HCT116 (cell line): ENCODE measurements at regions not wholly inside any gene's neighbourhood (a gene's known extent, or its start where the extent isn't known, plus 50 kb on each side); places are given as distances from the start of the nearest gene placed in this dataset.

Experiments used
- ATAC-seq: fragments of 200-7000 bp; cut with Tn5 transposase; 2 replicates; pipeline ENCODE4 v1.9.1; 2020; ENCODE audit warnings: mild to moderate bottlenecking, moderate library complexity
- BruUV-seq: library from RNA; stranded (reverse); fragments of 400-500 nt; replicated peaks from 2 replicates; lab custom pipeline; 2021; lab: Mats Ljungman, UMichigan
- CTCF ChIA-PET: fragments of 300-600 bp; sonication (Branson Sonifier 250); formaldehyde crosslinking; loops from one replicate; lab custom pipeline; 2021; ENCODE audit warnings: antibody characterized with exemption; lab: Charles Lee
- POLR2A ChIA-PET: fragments of 300-600, 350-600 bp; sonication (Branson Sonifier 250); formaldehyde crosslinking; loops from one replicate; lab custom pipeline; 2021; ENCODE audit warnings: antibody characterized with exemption; lab: Charles Lee
- RAD21 ChIA-PET, 2 experiments: fragments of 300-600 bp; sonication (Branson Sonifier 250); formaldehyde crosslinking; loops; one replicate each; lab custom pipeline; 2023; ENCODE audit warnings: low total read pairs in 2 of 2; ENCODE audit not compliant: uncharacterized antibody in 2 of 2, unreplicated experiment in 2 of 2, low non-redundant PET in 1 of 2; lab: Charles Lee
- DNase-seq: peaks from one replicate; pipeline ENCODE4 v3.0.0-alpha.2; 2010; ENCODE audit warnings: low read depth, low spot score
- H2AFZ ChIP-seq: fragments of 200-600 bp; shearing (Covaris generic), sonication (generic); 2 replicates; pipeline ENCODE4 v1.6.1; 2017; ENCODE audit warnings: low read depth, mixed run types, mixed read lengths, antibody characterized with exemption, low read length; ENCODE audit not compliant: poor library complexity, severe bottlenecking
- H3K27ac ChIP-seq: 2 replicates; pipeline ENCODE4 v1.5.1; 2012; ENCODE audit warnings: low read depth, low read length
- H3K27me3 ChIP-seq: fragments of 200-600 bp; sonication (generic); 2 replicates; pipeline ENCODE4 v1.6.1; 2016; ENCODE audit warnings: mixed run types, low read length, mixed read lengths; ENCODE audit not compliant: insufficient read depth
- H3K36me3 ChIP-seq, 2 experiments: fragments of 200-500 bp in 1 of 2; fragments of 200-600 bp in 1 of 2; sonication (Bioruptor generic) in 1 of 2; sonication (generic) in 1 of 2; 2 replicates each; pipeline versions ENCODE4 v1.5.1 to v1.6.1; 2014 to 2016; ENCODE audit warnings: low read length in 2 of 2, inconsistent platforms in 1 of 2, mixed read lengths in 1 of 2, mixed run types in 1 of 2; ENCODE audit not compliant: insufficient read depth in 2 of 2, control insufficient read depth in 1 of 2
- H3K4me1 ChIP-seq, 2 experiments: fragments of 200-600 bp in 1 of 2; sonication (generic) in 1 of 2; 2 replicates each; pipeline versions ENCODE4 v1.5.1 to v1.6.1; 2012 to 2017; ENCODE audit warnings: low read length in 2 of 2, inconsistent platforms in 1 of 2, mild to moderate bottlenecking in 1 of 2, mixed read lengths in 1 of 2, mixed run types in 1 of 2, moderate library complexity in 1 of 2; ENCODE audit not compliant: insufficient read depth in 2 of 2, control insufficient read depth in 1 of 2
- H3K4me2 ChIP-seq: fragments of 200-600 bp; sonication (generic); 2 replicates; pipeline ENCODE4 v1.6.1; 2017; ENCODE audit warnings: mixed run types, low read length, mixed read lengths
- H3K4me3 ChIP-seq, 2 experiments: fragments of 200-600 bp in 1 of 2; sonication (generic) in 1 of 2; replicated peaks in 1 of 2; 2 replicates each; pipeline ENCODE4 v1.5.1; 2011 to 2016; ENCODE audit warnings: low read length in 2 of 2, control low read depth in 1 of 2, low read depth in 1 of 2, mild to moderate bottlenecking in 1 of 2, mixed read lengths in 1 of 2, mixed run types in 1 of 2
- H3K79me2 ChIP-seq: fragments of 200-600 bp; sonication (generic); 2 replicates; pipeline ENCODE4 v1.6.1; 2017; ENCODE audit warnings: mild to moderate bottlenecking, mixed run types, low read length, moderate library complexity, mixed read lengths; ENCODE audit not compliant: insufficient read depth
- H3K9ac ChIP-seq: fragments of 200-600 bp; sonication (generic); 2 replicates; pipeline ENCODE4 v1.6.1; 2016; ENCODE audit warnings: low read length, mixed read lengths
- H3K9me2 ChIP-seq: fragments of 200-600 bp; sonication (generic), shearing (Covaris generic); 2 replicates; pipeline ENCODE4 v1.6.1; 2017; ENCODE audit warnings: mixed run types, mild to moderate bottlenecking, moderate library complexity; ENCODE audit not compliant: insufficient read depth
- H3K9me3 ChIP-seq, 2 experiments: fragments of 200-500 bp in 1 of 2; fragments of 200-600 bp in 1 of 2; sonication (Bioruptor generic) in 1 of 2; sonication (generic) in 1 of 2; 2 replicates each; pipeline ENCODE4 v1.6.1; 2014 to 2017; ENCODE audit warnings: low read length in 2 of 2, mixed read lengths in 2 of 2, inconsistent platforms in 1 of 2, low read depth in 1 of 2, mild to moderate bottlenecking in 1 of 2, mixed run types in 1 of 2, moderate library complexity in 1 of 2; ENCODE audit not compliant: control insufficient read depth in 1 of 2, insufficient read depth in 1 of 2
- H4K20me1 ChIP-seq: fragments of 200-600 bp; sonication (generic), shearing (Covaris generic); 2 replicates; pipeline ENCODE4 v1.6.1; 2017; ENCODE audit warnings: mixed run types, mild to moderate bottlenecking, moderate library complexity; ENCODE audit not compliant: insufficient read depth
- CBX3 ChIP-seq: IDR thresholded peaks from 2 replicates; pipeline ENCODE4 v1.6.1; 2012; ENCODE audit warnings: low read depth
- CEBPB ChIP-seq: IDR thresholded peaks from 2 replicates; pipeline ENCODE4 v1.6.1; 2012; ENCODE audit warnings: low read depth
- EGR1 ChIP-seq: IDR thresholded peaks from 2 replicates; pipeline ENCODE4 v1.6.1; 2012; ENCODE audit warnings: low read depth
- ELF1 ChIP-seq: IDR thresholded peaks from 2 replicates; pipeline ENCODE4 v1.6.1; 2012; ENCODE audit warnings: low read depth, borderline replicate concordance
- EZH2phosphoT487 ChIP-seq: fragments of 200-600 bp; IDR thresholded peaks from 2 replicates; pipeline ENCODE4 v1.6.1; 2018; ENCODE audit warnings: antibody characterized with exemption, borderline replicate concordance
- FOSL1 ChIP-seq: IDR thresholded peaks from 2 replicates; pipeline ENCODE4 v1.6.1; 2012; ENCODE audit warnings: low read depth
- JUND ChIP-seq: IDR thresholded peaks from 2 replicates; pipeline ENCODE4 v1.6.1; 2012
- POLR2A ChIP-seq: IDR thresholded peaks from 2 replicates; pipeline ENCODE4 v1.7.0; 2011; ENCODE audit warnings: borderline replicate concordance; ENCODE audit not compliant: insufficient read depth, insufficient read length; ENCODE audit errors: extremely low read depth
- POLR2AphosphoS5 ChIP-seq: IDR thresholded peaks from 2 replicates; pipeline ENCODE4 v1.6.1; 2011; ENCODE audit warnings: mild to moderate bottlenecking, low read depth, low read length, moderate library complexity
- RAD21 ChIP-seq: IDR thresholded peaks from 2 replicates; pipeline ENCODE4 v1.6.1; 2012; ENCODE audit warnings: low read depth, mild to moderate bottlenecking
- REST ChIP-seq: IDR thresholded peaks from 2 replicates; pipeline ENCODE4 v1.6.1; 2012; ENCODE audit warnings: low read depth
- SIN3A ChIP-seq: IDR thresholded peaks from 2 replicates; pipeline ENCODE4 v1.6.1; 2012; ENCODE audit warnings: low read depth
- SRF ChIP-seq: IDR thresholded peaks from 2 replicates; pipeline ENCODE4 v1.6.1; 2012; ENCODE audit warnings: low read depth
- TCF7L2 ChIP-seq: IDR thresholded peaks from 2 replicates; pipeline ENCODE4 v1.7.0; 2011; ENCODE audit warnings: borderline replicate concordance, inconsistent platforms; ENCODE audit not compliant: insufficient read depth, insufficient read length; ENCODE audit errors: extremely low read depth
- YY1 ChIP-seq: IDR thresholded peaks from 2 replicates; pipeline ENCODE4 v1.6.1; 2011; ENCODE audit warnings: low read length, low read depth, moderate library complexity, mild to moderate bottlenecking; ENCODE audit not compliant: insufficient replicate concordance; ENCODE audit errors: extremely low read depth
- ZNF274 ChIP-seq: fragments of 200-500 bp; sonication (Bioruptor generic); IDR thresholded peaks from 2 replicates; pipeline ENCODE4 v1.6.1; 2014; ENCODE audit warnings: mild to moderate bottlenecking, low read depth, low read length, inconsistent platforms
- intact Hi-C: fragments of 100-400 bp; cut with micrococcal nuclease; formaldehyde crosslinking; loops from 2 replicates; pipeline ENCODE4 v1.10.0; 2022
- TF ChIP-seq, protein P1 (sequence below): IDR thresholded peaks from 2 replicates; pipeline ENCODE4 v1.6.1; 2012
- TF ChIP-seq, protein P2 (sequence below): IDR thresholded peaks from 2 replicates; pipeline ENCODE4 v1.6.1; 2012
- TF ChIP-seq, protein P3 (sequence below): IDR thresholded peaks from 2 replicates; pipeline ENCODE4 v1.6.1; 2011; ENCODE audit warnings: mild to moderate bottlenecking, low read length, moderate library complexity; ENCODE audit not compliant: insufficient replicate concordance; ENCODE audit errors: extremely low read depth
- TF ChIP-seq, protein P4 (sequence below), 3 experiments: fragments of 200-600 bp in 1 of 3; sonication (generic) in 1 of 3; IDR thresholded peaks in 2 of 3; conservative IDR thresholded peaks in 1 of 3; 2 replicates each; pipeline ENCODE4 v1.5.1; 2012 to 2017; ENCODE audit warnings: low read depth in 2 of 3, low read length in 2 of 3, antibody characterized with exemption in 1 of 3, borderline replicate concordance in 1 of 3, control low read depth in 1 of 3, mild to moderate bottlenecking in 1 of 3, mixed read lengths in 1 of 3, mixed run types in 1 of 3, moderate library complexity in 1 of 3; ENCODE audit not compliant: insufficient read depth in 1 of 3

- ATAC-seq (no peak), DNase-seq (no peak)
- ChIA-PET CTCF (no interaction called here), POLR2A (no interaction called here), RAD21 (no interaction called here)
- TF ChIP-seq CEBPB (no peak), EGR1 (no peak), TCF7L2 (no peak), SRF (no peak), EZH2phosphoT487 (no peak), YY1 (no peak), RAD21 (no peak), CBX3 (no peak), POLR2AphosphoS5 (no peak), ELF1 (no peak), POLR2A (no peak), ZNF274 (no peak), REST (no peak), SIN3A (no peak), JUND (no peak), FOSL1 (no peak)
- TF ChIP-seq, protein P1, sequence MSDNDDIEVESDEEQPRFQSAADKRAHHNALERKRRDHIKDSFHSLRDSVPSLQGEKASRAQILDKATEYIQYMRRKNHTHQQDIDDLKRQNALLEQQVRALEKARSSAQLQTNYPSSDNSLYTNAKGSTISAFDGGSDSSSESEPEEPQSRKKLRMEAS, result no peak
- TF ChIP-seq, protein P2, sequence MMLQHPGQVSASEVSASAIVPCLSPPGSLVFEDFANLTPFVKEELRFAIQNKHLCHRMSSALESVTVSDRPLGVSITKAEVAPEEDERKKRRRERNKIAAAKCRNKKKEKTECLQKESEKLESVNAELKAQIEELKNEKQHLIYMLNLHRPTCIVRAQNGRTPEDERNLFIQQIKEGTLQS, result no peak
- TF ChIP-seq, protein P3, sequence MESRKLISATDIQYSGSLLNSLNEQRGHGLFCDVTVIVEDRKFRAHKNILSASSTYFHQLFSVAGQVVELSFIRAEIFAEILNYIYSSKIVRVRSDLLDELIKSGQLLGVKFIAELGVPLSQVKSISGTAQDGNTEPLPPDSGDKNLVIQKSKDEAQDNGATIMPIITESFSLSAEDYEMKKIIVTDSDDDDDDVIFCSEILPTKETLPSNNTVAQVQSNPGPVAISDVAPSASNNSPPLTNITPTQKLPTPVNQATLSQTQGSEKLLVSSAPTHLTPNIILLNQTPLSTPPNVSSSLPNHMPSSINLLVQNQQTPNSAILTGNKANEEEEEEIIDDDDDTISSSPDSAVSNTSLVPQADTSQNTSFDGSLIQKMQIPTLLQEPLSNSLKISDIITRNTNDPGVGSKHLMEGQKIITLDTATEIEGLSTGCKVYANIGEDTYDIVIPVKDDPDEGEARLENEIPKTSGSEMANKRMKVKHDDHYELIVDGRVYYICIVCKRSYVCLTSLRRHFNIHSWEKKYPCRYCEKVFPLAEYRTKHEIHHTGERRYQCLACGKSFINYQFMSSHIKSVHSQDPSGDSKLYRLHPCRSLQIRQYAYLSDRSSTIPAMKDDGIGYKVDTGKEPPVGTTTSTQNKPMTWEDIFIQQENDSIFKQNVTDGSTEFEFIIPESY, result no peak
- TF ChIP-seq, protein P4, sequence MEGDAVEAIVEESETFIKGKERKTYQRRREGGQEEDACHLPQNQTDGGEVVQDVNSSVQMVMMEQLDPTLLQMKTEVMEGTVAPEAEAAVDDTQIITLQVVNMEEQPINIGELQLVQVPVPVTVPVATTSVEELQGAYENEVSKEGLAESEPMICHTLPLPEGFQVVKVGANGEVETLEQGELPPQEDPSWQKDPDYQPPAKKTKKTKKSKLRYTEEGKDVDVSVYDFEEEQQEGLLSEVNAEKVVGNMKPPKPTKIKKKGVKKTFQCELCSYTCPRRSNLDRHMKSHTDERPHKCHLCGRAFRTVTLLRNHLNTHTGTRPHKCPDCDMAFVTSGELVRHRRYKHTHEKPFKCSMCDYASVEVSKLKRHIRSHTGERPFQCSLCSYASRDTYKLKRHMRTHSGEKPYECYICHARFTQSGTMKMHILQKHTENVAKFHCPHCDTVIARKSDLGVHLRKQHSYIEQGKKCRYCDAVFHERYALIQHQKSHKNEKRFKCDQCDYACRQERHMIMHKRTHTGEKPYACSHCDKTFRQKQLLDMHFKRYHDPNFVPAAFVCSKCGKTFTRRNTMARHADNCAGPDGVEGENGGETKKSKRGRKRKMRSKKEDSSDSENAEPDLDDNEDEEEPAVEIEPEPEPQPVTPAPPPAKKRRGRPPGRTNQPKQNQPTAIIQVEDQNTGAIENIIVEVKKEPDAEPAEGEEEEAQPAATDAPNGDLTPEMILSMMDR (IDR thresholded peaks at IDR 0.05 in 2 of 3, conservative IDR thresholded peaks at IDR 0.05 in 1 of 3; ENCODE audit: borderline replicate concordance in 1 of 3, insufficient read depth in 1 of 3, low read depth in 2 of 3, low read length in 2 of 3), result no peak
- Histone ChIP-seq H3K9ac (no peak overlapping the region), H2AFZ (no peak overlapping the region), H3K4me3 (no peak overlapping the region), H3K36me3 (no peaks in the 10 kb centered on the region), H3K9me2 (no peaks in the 10 kb centered on the region), H3K4me2 (no peak overlapping the region), H4K20me1 (no peaks in the 10 kb centered on the region), H3K27ac (no peak overlapping the region), H3K4me1 (no peaks in the 10 kb centered on the region), H3K27me3 (no peaks in the 10 kb centered on the region), H3K79me2 (no peaks in the 10 kb centered on the region), H3K9me3 (no peaks in the 10 kb centered on the region)
- no TSS peak for BruUV-seq
- intact Hi-C loops, result no loop called here
Observed at GRCh38 chr7:113279256-113279655, 160.9 kb upstream of the SMIM30 start.
